Activated gamma-delta T cell (primary cell): ENCODE measurements at regions not wholly inside any gene's neighbourhood (a gene's known extent, or its start where the extent isn't known, plus 50 kb on each side); places are given as distances from the start of the nearest gene placed in this dataset.
"Not testable (repeated sequence)": the region's sequence is repeated elsewhere in the genome, so short reads cannot be mapped to it uniquely, and the experiment has no call there.

Experiments used
- DNase-seq: peaks from one replicate; lab custom pipeline; 2025; lab: John Stamatoyannopoulos, UW

GRCh38 chr20:63145156-63145555 is 70.8 kb downstream of the YTHDF1 start:
- no peak for DNase-seq

- DNase-seq: no peak
These were observed 73.0 kb downstream of the YTHDF1 start for GRCh38 chr20:63142933-63143332.

GRCh38 chr20:63141531-63141930 is 74.4 kb downstream of the YTHDF1 start:
- DNase-seq: no peak

- no peak for DNase-seq
These were observed 75.2 kb downstream of the YTHDF1 start for GRCh38 chr20:63140514-63141433.

- DNase-seq: no peak
These were observed 76.1 kb downstream of the YTHDF1 start for GRCh38 chr20:63139837-63140236.

GRCh38 chr20:63139356-63139755 is 76.6 kb downstream of the YTHDF1 start:
- no peak for DNase-seq

GRCh38 chr20:63138855-63139341 is 77.0 kb downstream of the YTHDF1 start:
- DNase-seq: no peak

GRCh38 chr20:63137851-63138415 is 78.0 kb downstream of the YTHDF1 start:
- DNase-seq: no peak

GRCh38 chr20:63136296-63136695 is 79.6 kb downstream of the YTHDF1 start:
- DNase-seq: no peak

- DNase-seq: no peak
These were observed 80.5 kb downstream of the YTHDF1 start for GRCh38 chr20:63135411-63135810.

GRCh38 chr20:63134711-63135361 is 81.1 kb downstream of the YTHDF1 start:
- not testable (repeated sequence) for DNase-seq

GRCh38 chr20:63134201-63134612 is 81.7 kb downstream of the YTHDF1 start:
- no peak for DNase-seq

GRCh38 chr20:63133481-63134091 is 82.3 kb downstream of the YTHDF1 start:
- DNase-seq: no peak

- no peak for DNase-seq
These were observed 83.0 kb downstream of the YTHDF1 start for GRCh38 chr20:63132715-63133471.

- no peak for DNase-seq
These were observed 83.7 kb downstream of the YTHDF1 start for GRCh38 chr20:63132131-63132714.

GRCh38 chr20:63130658-63131577 is 85.0 kb downstream of the YTHDF1 start:
- DNase-seq: no peak

- no peak for DNase-seq
These were observed 85.8 kb downstream of the YTHDF1 start for GRCh38 chr20:63129991-63130657.

GRCh38 chr20:63129376-63129965 is 86.5 kb downstream of the YTHDF1 start:
- DNase-seq: no peak

- DNase-seq: no peak
These were observed 87.0 kb downstream of the YTHDF1 start for GRCh38 chr20:63128956-63129355.
